Fibroblast of upper back skin (primary cell): ENCODE measurements at regions not wholly inside any gene's neighbourhood (a gene's known extent, or its start where the extent isn't known, plus 50 kb on each side); places are given as distances from the start of the nearest gene placed in this dataset.

Experiments
- DNase-seq: peaks from one replicate; pipeline ENCODE4 v3.0.0-alpha.2; 2013

DNA sequence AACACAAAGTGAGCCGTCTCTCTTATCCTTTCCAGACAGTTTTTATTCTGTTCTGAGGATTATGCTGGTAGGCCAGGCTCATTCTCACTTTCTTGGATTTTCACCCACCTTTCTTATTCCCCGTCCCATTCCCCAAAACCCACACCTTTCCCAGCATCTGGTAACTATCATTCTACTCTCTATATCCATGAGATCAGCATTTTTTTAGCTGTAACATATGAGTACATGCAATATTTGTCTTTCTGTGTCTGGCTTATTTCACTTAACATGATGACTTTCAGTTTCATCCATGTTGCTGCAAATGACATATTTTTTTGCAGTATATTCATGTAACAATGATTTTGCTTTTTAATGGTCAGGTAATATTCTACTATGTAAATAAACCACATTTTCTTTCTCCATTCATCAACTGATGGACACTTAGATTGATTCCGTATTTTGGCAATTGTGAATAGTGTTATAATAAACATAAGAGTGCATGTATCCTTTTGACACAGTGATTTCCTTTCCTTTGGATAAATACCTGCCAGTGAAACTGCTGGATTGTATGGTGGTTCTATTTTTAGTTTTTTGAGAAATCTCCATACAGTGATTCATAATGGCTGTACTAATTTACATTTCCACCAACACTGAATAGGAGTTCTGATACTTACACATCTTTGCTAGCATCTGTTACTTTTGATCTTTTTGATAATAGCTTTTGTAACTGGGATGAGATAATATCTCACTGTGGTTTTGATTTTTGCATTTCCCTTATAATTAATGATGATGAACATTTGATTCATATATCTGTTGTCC is 289.3 kb downstream of the RPRM start:
- no peak for DNase-seq

DNA sequence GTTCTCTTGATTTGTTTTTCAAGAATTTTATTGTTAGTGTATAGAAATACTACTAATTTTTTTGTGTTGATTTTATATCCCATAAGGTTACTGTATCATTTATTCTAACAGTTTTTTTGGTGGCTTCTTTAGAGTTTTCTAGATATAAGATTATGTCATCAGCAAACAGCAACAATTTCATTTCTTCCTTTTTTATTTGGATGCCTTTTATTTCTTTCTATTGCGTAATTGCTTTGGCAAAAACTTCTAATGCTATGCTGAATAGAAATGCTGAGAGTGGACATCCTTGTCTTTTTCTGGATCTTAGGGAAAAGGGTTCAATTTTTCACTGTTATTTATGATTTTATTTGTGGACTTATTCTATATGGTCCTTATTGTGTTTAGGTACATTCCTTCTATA is 298.8 kb downstream of the RPRM start:
- no peak for DNase-seq

GRCh38 chr2:153169609-153170008 is 309.0 kb downstream of the RPRM start:
- no peak for DNase-seq

- no peak for DNase-seq
Observed at GRCh38 chr2:153165021-153165420, 313.5 kb downstream of the RPRM start.

DNA sequence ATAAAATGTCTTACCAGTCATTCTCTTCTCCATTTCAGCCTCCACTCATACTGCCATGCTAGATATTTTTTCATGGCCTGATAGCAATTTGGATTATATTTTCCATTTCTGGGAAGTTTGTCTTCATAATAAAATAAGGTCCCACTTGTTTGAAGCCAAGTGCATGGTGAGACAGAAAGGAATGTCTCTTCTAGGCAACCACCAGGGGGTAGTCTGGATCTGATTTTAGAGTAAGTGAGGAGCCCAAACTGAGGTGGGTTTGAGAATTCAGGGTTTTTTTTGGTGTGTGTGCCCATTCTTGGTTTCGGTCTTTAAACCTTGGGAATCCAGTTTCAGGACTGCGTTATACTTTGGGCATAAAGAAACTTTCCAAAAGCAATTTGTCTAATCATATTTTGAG is 315.5 kb downstream of the RPRM start:
- DNase-seq = peak; percentile 32

DNA sequence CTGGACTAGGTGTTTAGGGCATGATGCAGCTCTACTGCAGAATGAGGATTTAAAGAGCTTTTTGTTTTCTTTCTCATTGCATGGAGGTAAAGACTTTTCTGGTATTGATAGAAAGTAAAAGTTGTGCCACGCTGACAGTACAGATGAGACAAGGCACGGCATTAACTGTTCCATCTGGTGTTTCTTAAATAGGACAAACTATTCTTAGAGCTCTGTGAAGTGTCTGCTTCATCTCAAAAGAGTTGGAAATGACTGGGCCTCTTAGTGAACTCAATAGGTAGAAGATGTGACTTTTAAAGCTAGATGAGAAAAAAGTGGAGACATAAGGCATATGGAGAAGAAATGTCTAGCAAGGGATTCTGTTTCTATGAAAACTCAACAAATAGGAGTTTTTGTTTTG is 321.8 kb downstream of the RPRM start:
- DNase-seq = no peak

- DNase-seq = no peak
Observed at GRCh38 chr2:153152036-153152435, 326.5 kb downstream of the RPRM start.

DNA sequence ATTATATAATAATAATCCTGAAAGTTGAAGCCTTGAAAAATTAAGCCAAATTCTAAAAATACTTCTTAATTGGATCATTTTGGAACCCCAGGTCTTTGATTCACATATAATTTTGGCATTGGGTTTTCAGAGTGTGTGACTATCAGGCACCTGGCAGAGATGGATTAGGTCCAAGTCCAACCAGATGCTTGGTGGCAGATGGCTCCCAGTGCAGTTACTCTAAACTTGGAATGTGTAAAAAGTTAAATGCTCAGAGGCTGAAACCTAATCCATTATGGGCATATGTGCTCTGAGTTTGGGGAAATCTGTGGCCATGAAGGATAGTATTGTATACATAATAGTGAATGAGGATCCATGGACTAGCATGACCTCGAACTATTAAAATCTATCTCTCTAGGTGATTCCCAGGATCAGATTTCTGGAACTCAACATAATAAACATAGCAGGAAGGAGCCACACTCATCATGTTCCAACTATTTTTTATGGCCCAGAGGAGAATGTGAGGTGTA is 333.0 kb downstream of the RPRM start:
- no peak for DNase-seq

DNA sequence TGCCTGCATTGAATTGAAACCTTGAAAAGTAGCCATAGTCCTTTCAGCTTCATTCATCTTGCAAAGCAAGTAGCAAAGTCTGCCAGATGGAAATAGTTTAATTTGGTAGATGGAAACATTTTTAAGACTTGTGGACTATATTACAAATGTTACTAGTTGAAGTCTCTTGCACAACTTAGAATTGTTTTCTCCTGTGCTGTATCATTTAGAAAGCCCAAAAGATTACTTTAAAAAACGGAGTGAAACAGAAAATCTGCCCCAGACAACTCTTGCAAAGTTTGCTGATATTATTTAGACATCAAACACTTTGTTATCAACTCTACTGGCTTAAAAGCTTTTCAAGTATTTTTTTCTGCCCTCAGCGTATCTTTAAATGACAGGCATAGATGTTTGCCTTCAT is 335.0 kb downstream of the RPRM start:
- DNase-seq = no peak

DNA sequence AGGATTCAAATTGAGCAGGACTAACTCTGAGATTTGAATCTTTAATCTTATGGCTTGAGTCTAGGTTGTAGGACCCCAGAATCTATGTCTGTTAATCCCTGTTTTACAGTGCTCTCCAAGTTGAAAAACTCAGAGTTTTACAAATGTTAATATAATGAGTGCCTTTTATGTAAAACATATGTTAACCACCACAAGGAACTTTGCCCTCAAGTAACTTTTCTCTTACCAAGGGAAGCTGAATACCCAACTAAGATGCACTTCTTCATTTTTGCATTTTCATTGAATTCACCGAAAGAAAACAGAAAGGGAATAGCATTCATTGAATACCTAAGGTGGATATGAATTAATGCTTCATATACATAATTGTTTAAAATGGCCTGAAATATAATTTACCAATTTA is 338.1 kb downstream of the RPRM start:
- no peak for DNase-seq

GRCh38 chr2:153138651-153139375 is 339.7 kb downstream of the RPRM start:
- no peak for DNase-seq

GRCh38 chr2:153136216-153136615 is 342.3 kb downstream of the RPRM start:
- DNase-seq = no peak

- no peak for DNase-seq
Observed at GRCh38 chr2:153134725-153135124, 343.8 kb downstream of the RPRM start.

DNA sequence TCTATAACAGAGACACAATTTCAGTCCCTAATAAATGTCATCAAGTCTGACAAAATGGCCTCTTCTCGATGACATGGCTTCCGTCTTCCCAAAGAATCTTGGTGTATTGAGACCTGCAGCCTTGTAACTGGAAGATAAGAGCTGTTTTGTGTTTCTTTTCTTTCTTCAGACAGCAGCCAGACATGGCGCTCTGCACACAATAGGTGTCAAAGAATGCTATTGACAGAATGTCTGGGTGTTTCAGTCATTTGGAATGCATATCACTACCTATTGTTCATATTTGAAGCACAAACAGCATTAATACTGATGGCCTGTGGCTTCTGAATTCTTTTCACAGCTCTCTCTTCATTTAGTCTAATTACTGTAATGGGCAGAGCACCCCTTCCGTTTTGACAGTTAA is 344.8 kb downstream of the RPRM start:
- DNase-seq = no peak

GRCh38 chr2:153132418-153132817 is 346.1 kb downstream of the RPRM start:
- DNase-seq = no peak

GRCh38 chr2:153115141-153115540 is 363.4 kb downstream of the RPRM start:
- no peak for DNase-seq

DNA sequence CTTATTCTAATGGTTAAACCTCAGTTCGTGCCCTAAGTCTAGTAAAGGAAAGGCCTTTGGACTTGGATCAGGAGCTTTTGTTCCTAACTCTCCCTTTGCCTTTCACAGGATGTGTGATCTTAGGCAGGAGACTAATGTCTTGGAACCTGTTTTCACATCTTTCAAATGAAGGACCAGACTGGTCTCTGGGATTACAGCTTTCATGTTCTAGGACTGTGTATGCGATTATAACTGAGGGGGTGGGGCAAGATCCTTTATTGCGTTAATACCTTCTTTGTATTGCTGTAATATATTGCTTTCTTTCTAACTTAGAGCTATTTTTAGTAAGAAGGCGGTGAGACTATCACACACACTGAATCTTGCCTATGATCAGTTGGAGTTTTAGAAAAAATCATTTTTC is 368.1 kb downstream of the RPRM start:
- DNase-seq = no peak

GRCh38 chr2:153109793-153110192 is 368.8 kb downstream of the RPRM start:
- no peak for DNase-seq

- no peak for DNase-seq
Observed at GRCh38 chr2:153106802-153107477, 371.6 kb downstream of the RPRM start.

DNA sequence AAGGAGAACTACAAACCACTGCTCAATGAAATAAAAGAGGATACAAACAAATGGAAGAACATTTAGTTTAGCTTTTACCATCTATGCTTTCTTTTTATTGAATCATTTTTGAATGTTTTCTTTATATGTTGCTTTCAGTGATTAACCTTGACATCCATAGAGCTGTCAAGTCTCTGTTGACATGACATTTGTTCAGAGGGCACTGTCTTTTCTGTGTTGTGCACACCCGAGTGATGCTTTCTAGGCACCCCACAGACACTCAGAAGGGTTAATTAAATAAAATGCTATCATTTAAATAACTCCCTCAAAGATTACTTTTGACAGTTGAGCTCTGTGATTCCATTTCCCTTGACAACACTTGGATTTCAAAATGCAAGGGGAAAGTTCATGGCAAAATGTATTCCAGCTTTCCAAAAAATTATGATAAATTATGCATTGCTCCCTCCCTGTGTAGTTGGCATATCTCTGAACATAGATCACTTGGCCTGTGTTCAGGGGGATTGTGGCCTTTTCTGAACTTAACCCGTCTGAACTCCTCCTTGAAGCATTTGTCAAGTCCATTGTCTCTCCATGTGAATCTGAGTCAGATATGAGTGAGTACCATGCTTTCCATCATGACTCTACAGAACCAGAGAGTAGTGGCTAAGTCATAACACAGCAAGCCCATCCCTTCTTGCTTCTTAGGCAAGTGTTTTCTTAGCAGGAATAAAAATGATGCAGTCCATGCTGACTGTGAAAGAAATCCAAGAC is 372.6 kb downstream of the RPRM start:
- DNase-seq = no peak

DNA sequence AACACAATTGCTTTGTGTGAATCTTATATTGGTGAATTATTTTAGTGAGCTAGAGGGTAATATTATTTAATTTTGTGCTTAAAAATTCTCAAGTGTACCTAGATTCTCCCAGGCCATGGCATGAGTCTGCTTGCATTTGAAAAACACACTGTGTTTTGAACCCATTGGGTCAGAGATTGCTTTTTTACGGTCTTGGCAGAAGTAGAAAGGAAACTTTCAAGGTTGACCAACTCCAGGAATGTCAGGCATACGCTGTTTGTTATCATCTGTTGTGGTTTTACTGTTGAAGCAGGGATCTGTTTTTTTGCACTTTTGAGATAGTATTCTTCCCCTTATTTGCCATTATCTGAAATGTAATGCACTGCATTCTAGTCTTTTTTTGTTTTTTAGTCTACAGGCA is 377.4 kb downstream of the RPRM start:
- DNase-seq = no peak

DNA sequence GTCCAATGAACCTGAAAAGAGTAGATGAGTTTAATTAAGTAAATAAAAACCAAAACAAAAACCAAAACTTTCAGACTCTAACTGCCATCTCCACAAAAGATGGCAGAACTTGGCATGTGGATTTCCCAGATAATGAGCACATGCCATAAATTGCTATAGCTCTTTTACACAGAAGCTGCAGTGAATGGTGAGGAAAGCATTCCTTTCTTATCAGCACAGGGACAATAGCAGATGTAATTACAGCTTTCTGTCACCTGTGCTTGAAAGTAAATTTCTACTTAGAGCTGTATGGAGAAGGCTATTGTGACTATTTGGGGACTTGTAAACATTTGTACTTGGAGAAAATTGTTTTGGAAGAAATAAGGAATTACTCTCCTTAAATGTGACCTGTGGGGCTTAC is 378.4 kb downstream of the RPRM start:
- DNase-seq = no peak

- DNase-seq = no peak
Observed at GRCh38 chr2:153098073-153098472, 379.7 kb downstream of the ARL6IP6 start.
